Neuronal stem cell (in vitro differentiated cells): ENCODE measurements at regions not wholly inside any gene's neighbourhood (a gene's known extent, or its start where the extent isn't known, plus 50 kb on each side); places are given as distances from the start of the nearest gene placed in this dataset.

Experiments used
- DNase-seq: peaks from one replicate; pipeline ENCODE4 v3.0.0-alpha.2; 2013; ENCODE audit warnings: low spot score
- H2AFZ ChIP-seq: one replicate; pipeline ENCODE4 v1.6.1; 2013; ENCODE audit warnings: mild to moderate bottlenecking, low read length, inconsistent platforms
- H2AK5ac ChIP-seq: 2 replicates; pipeline ENCODE4 v1.6.1; 2013; ENCODE audit warnings: low read depth, mild to moderate bottlenecking, inconsistent platforms, low read length, moderate library complexity, mixed read lengths
- H2BK120ac ChIP-seq: 2 replicates; pipeline ENCODE4 v1.6.1; 2013; ENCODE audit warnings: low read depth, mild to moderate bottlenecking, inconsistent platforms, low read length, moderate library complexity, mixed read lengths
- H2BK12ac ChIP-seq: one replicate; pipeline ENCODE4 v1.6.1; 2013; ENCODE audit warnings: low read length, inconsistent platforms
- H2BK15ac ChIP-seq: 2 replicates; pipeline ENCODE4 v1.6.1; 2013; ENCODE audit warnings: mild to moderate bottlenecking, low read length, inconsistent platforms, mixed read lengths
- H2BK5ac ChIP-seq: one replicate; pipeline ENCODE4 v1.6.1; 2013; ENCODE audit warnings: inconsistent platforms, mild to moderate bottlenecking, low read length, moderate library complexity
- H3K14ac ChIP-seq: one replicate; pipeline ENCODE4 v1.6.1; 2013; ENCODE audit warnings: low read length, inconsistent platforms
- H3K18ac ChIP-seq: 2 replicates; pipeline ENCODE4 v1.6.1; 2013; ENCODE audit warnings: low read length, inconsistent platforms
- H3K23ac ChIP-seq: 2 replicates; pipeline ENCODE4 v1.6.1; 2013; ENCODE audit warnings: low read depth, mild to moderate bottlenecking, mixed read lengths, low read length, inconsistent platforms; ENCODE audit not compliant: poor library complexity
- H3K27ac ChIP-seq: replicated peaks from 3 replicates; pipeline ENCODE4 v1.5.1; 2013; ENCODE audit warnings: low read length, inconsistent platforms
- H3K27me3 ChIP-seq, 3 experiments: 2 replicates each; pipeline ENCODE4 v1.6.1; 2013; ENCODE audit warnings: low read length in 3 of 3, mild to moderate bottlenecking in 2 of 3, inconsistent platforms in 1 of 3, low read depth in 1 of 3, mixed read lengths in 1 of 3, moderate library complexity in 1 of 3; ENCODE audit not compliant: control insufficient read depth in 3 of 3, insufficient read depth in 3 of 3
- H3K36me3 ChIP-seq, 2 donors: replicated peaks in 1 of 2; 2 replicates each; pipeline ENCODE4 v1.6.1; 2013; ENCODE audit warnings: low read length in 2 of 2; ENCODE audit not compliant: control insufficient read depth in 2 of 2, insufficient read depth in 2 of 2
- H3K4ac ChIP-seq: 2 replicates; pipeline ENCODE4 v1.6.1; 2013; ENCODE audit warnings: inconsistent platforms, mild to moderate bottlenecking, low read length, moderate library complexity
- H3K4me1 ChIP-seq, 2 donors: 1 replicate in 1 of 2; 2 replicates in 1 of 2; pipeline ENCODE4 v1.6.1; 2013; ENCODE audit warnings: low read length in 2 of 2, low read depth in 1 of 2; ENCODE audit not compliant: control insufficient read depth in 2 of 2, insufficient read depth in 1 of 2
- H3K4me2 ChIP-seq: one replicate; pipeline ENCODE4 v1.6.1; 2013; ENCODE audit warnings: mild to moderate bottlenecking, low read length, inconsistent platforms; ENCODE audit not compliant: insufficient read depth, poor library complexity, severe bottlenecking
- H3K4me3 ChIP-seq, 2 donors: 2 replicates each; pipeline ENCODE4 v1.5.1; 2013; ENCODE audit warnings: low read length in 2 of 2, mild to moderate bottlenecking in 2 of 2, inconsistent platforms in 1 of 2, moderate library complexity in 1 of 2
- H3K79me1 ChIP-seq: one replicate; pipeline ENCODE4 v1.6.1; 2013; ENCODE audit warnings: low read depth, mild to moderate bottlenecking, inconsistent platforms, low read length, moderate library complexity
- H3K9ac ChIP-seq: one replicate; pipeline ENCODE4 v1.6.1; 2013; ENCODE audit warnings: mild to moderate bottlenecking, low read depth, low read length, inconsistent platforms; ENCODE audit not compliant: poor library complexity
- H3K9me3 ChIP-seq, 2 donors: replicated peaks in 1 of 2; 2 replicates each; pipeline versions ENCODE3 to v1.6.1; 2013; ENCODE audit warnings: low read length in 2 of 2, mild to moderate bottlenecking in 2 of 2, inconsistent platforms in 1 of 2, low read depth in 1 of 2, mixed read lengths in 1 of 2, moderate library complexity in 1 of 2; ENCODE audit not compliant: control insufficient read depth in 2 of 2, insufficient read depth in 1 of 2
- H4K8ac ChIP-seq: one replicate; pipeline ENCODE4 v1.6.1; 2013; ENCODE audit warnings: low read depth, mild to moderate bottlenecking, inconsistent platforms, low read length, moderate library complexity
- H4K91ac ChIP-seq: one replicate; pipeline ENCODE4 v1.6.1; 2013; ENCODE audit warnings: low read length, low read depth, mild to moderate bottlenecking, inconsistent platforms; ENCODE audit not compliant: poor library complexity
- WGBS, 2 donors: extraction: QIAGEN DNeasy Blood & Tissue Kit; methylation state at CpG; one replicate each; pipeline ENCODE4 v1.1.7; 2013; ENCODE audit warnings: missing lambda C conversion rate in 2 of 2, mixed read lengths in 1 of 2; ENCODE audit not compliant: insufficient read length in 2 of 2, insufficient replicate concordance in 1 of 2; ENCODE audit errors: extremely low coverage in 2 of 2; 5-methylcytosine and 5-hydroxymethylcytosine counted together

- H2AK5ac ChIP-seq = no peak overlapping the region
- no peak overlapping the region for H2BK5ac ChIP-seq
- H3K14ac ChIP-seq = no peak overlapping the region
- no CpG with 5 or more reads among the region's 7 CpGs for WGBS, 2 donors
- no peaks in the 10 kb centered on the region for H3K79me1 ChIP-seq
- H3K9ac ChIP-seq = no peak overlapping the region
- H3K4me1 ChIP-seq = peaks cover 0 to 5% of the 10 kb centered on the region in 2 donors
- no peaks in the 10 kb centered on the region for H3K36me3 ChIP-seq
- H2AFZ ChIP-seq = no peak overlapping the region
- no peak overlapping the region for H2BK15ac ChIP-seq
- H3K27ac ChIP-seq = no peak overlapping the region
- H3K18ac ChIP-seq = no peak overlapping the region
- no peak overlapping the region for H3K4ac ChIP-seq
- H3K4me2 ChIP-seq = no peak overlapping the region
- H3K23ac ChIP-seq = no peak overlapping the region
- no peak overlapping the region for H2BK12ac ChIP-seq
- no peaks in the 10 kb centered on the region for H3K9me3 ChIP-seq
- no peak overlapping the region for H4K8ac ChIP-seq
- peaks cover 0 to 20% (median 0%) of the 10 kb centered on the region in 3 experiments for H3K27me3 ChIP-seq
- no peak overlapping the region for H4K91ac ChIP-seq
- no peak overlapping the region for H3K4me3 ChIP-seq
- no peak for DNase-seq
- H2BK120ac ChIP-seq = no peak overlapping the region
These were observed 212.4 kb downstream of the TBC1D2B start for GRCh38 chr15:77865106-77865610.

GRCh38 chr15:77864211-77865105, 213.1 kb downstream of the TBC1D2B start:
- Histone ChIP-seq H3K4me2 (no peak overlapping the region), H3K18ac (peak overlapping the region; percentile 73), H2BK5ac (no peak overlapping the region), H3K23ac (peak overlapping the region; percentile 93), H4K91ac (no peak overlapping the region), H3K14ac (no peak overlapping the region), H2BK15ac (peak overlapping the region; percentile 62), H3K4ac (no peak overlapping the region), H3K4me1 (peaks cover 0 to 5% of the 10 kb centered on the region in 2 donors), H3K27me3 (peaks cover 0 to 20% (median 0%) of the 10 kb centered on the region in 3 experiments), H3K4me3 (no peak overlapping the region), H4K8ac (no peak overlapping the region), H3K79me1 (peaks cover 1% of the 10 kb centered on the region), H2BK120ac (peak overlapping the region; percentile 56), H3K9ac (no peak overlapping the region), H3K27ac (no peak overlapping the region), H2AK5ac (peak overlapping the region; percentile 25), H2AFZ (no peak overlapping the region), H2BK12ac (peak overlapping the region; percentile 82), H3K36me3 (no peaks in the 10 kb centered on the region), H3K9me3 (no peaks in the 10 kb centered on the region)
- no CpG with 5 or more reads among the region's 21 CpGs for WGBS, 2 donors
- DNase-seq = no peak

DNA sequence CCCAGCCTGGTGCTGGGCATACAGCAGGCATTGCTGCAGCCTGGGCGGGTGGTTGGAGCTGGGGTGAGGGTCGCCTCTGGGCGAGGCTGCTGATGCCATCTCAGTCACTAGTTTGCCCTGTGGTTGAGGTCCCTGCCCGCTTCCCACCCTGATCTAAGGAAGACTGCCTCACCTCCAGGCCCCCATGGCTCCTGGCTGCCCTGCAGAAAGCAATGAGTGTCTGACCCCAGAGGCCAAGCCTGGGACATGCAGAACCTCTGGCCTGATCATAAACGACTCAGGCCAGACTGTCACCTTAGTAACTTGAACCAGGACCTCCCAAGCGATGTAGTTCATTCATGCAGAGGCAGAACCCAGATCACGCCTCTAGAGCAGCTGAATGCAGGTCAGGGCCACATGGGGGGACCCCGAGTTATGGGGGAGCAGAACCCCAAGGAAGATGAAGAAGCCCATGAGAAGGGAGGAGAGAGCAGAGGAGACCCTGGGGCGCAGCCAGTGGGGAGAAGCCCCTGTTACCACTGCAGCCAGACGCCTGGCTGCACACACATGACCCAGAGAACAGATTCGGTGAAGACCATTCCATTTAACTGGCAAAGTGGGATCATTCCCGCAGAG, 213.9 kb downstream of the TBC1D2B start:
- no peak overlapping the region for H3K9ac ChIP-seq
- H4K8ac ChIP-seq = no peak overlapping the region
- H2AK5ac ChIP-seq = no peak overlapping the region
- H3K4me1 ChIP-seq = peaks cover 0 to 5% of the 10 kb centered on the region in 2 donors
- H3K36me3 ChIP-seq = no peaks in the 10 kb centered on the region
- H3K27ac ChIP-seq = no peak overlapping the region
- H3K79me1 ChIP-seq = peaks cover 1% of the 10 kb centered on the region
- no peak overlapping the region for H2BK12ac ChIP-seq
- peaks cover 0 to 20% (median 0%) of the 10 kb centered on the region in 3 experiments for H3K27me3 ChIP-seq
- WGBS, 2 donors = no CpG with 5 or more reads among the region's 12 CpGs
- peak overlapping the region; percentile 38 for H3K14ac ChIP-seq
- H3K23ac ChIP-seq = peak overlapping the region; percentile 93
- H3K4me2 ChIP-seq = no peak overlapping the region
- no peak overlapping the region for H2BK120ac ChIP-seq
- peak overlapping the region; percentile 66 for H3K4ac ChIP-seq
- H2BK15ac ChIP-seq = no peak overlapping the region
- H3K4me3 ChIP-seq = no peak overlapping the region
- H2AFZ ChIP-seq = no peak overlapping the region
- H3K18ac ChIP-seq = peak overlapping the region; percentile 73
- no peaks in the 10 kb centered on the region for H3K9me3 ChIP-seq
- no peak overlapping the region for H4K91ac ChIP-seq
- no peak overlapping the region for H2BK5ac ChIP-seq
- no peak for DNase-seq

DNA sequence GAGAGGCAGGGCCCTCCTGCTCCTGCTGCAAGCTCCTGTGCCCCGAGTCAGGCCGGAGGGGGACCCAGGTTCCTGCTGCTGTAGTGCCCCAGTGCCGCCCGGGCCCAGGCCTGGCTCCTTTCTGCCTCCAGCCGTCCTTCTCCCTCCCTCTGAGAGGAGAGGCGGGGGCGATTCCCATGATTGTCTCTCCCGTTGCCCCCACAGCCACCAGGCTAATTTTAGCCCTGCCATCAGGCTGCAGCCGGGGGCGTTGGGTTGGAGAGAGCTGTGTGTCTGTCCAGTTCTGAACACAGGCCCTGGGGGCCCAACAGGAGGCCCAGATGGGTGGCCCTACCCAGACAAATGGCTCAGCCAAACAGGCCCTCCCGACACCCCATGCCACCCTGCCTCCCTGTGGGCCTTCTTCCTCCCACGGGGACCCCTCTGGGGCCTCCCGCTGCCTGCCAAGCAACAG, 214.8 kb downstream of the TBC1D2B start:
- no peaks in the 10 kb centered on the region for H3K36me3 ChIP-seq
- H3K9me3 ChIP-seq = no peaks in the 10 kb centered on the region
- no CpG with 5 or more reads among the region's 13 CpGs for WGBS, 2 donors
- no peak overlapping the region for H3K4ac ChIP-seq
- no peak for DNase-seq
- no peak overlapping the region for H2BK5ac ChIP-seq
- H3K27me3 ChIP-seq = peaks cover 0 to 19% (median 0%) of the 10 kb centered on the region in 3 experiments
- peaks cover 0 to 5% of the 10 kb centered on the region in 2 donors for H3K4me1 ChIP-seq
- no peak overlapping the region for H3K27ac ChIP-seq
- H2BK120ac ChIP-seq = no peak overlapping the region
- peak overlapping the region; percentile 80 for H3K18ac ChIP-seq
- no peak overlapping the region for H3K4me2 ChIP-seq
- H3K14ac ChIP-seq = no peak overlapping the region
- H4K91ac ChIP-seq = no peak overlapping the region
- H2BK15ac ChIP-seq = peak overlapping the region; percentile 81
- no peak overlapping the region for H2AFZ ChIP-seq
- peak overlapping the region; percentile 16 for H2BK12ac ChIP-seq
- H3K9ac ChIP-seq = peak overlapping the region; percentile 44
- no peak overlapping the region for H3K23ac ChIP-seq
- H2AK5ac ChIP-seq = peak overlapping the region; percentile 84
- no peak overlapping the region for H4K8ac ChIP-seq
- H3K79me1 ChIP-seq = peaks cover 1% of the 10 kb centered on the region
- H3K4me3 ChIP-seq = no peak overlapping the region
